Activated T-helper 2 cell treated with anti-CD3 and anti-CD28 coated beads, Interferon-gamma antibody, Interleukin-2, Interleukin-4, amounts not matched to agents 10 μg/mL and 5 μg/mL and 100 μg/mL, durations not matched to agents 14 hours and 24 hours and 36 hours (primary cell): ENCODE measurements at regions not wholly inside any gene's neighbourhood (a gene's known extent, or its start where the extent isn't known, plus 50 kb on each side); places are given as distances from the start of the nearest gene placed in this dataset.

Experiments used
- DNase-seq: peaks from one replicate; pipeline ENCODE4 v3.0.0; 2021; ENCODE audit warnings: low spot score
- H3K27ac Mint-ChIP-seq: one replicate; pipeline ENCODE4 v1.8.0; 2021; ENCODE audit warnings: mixed read lengths
- H3K27me3 Mint-ChIP-seq: one replicate; pipeline ENCODE4 v1.8.0; 2021; ENCODE audit warnings: low read depth, mixed read lengths
- H3K36me3 Mint-ChIP-seq: one replicate; pipeline ENCODE4 v1.8.0; 2021; ENCODE audit warnings: low read depth, mixed read lengths
- H3K4me1 Mint-ChIP-seq: one replicate; pipeline ENCODE4 v1.8.0; 2021; ENCODE audit warnings: low read depth, mixed read lengths
- H3K4me3 Mint-ChIP-seq: one replicate; pipeline ENCODE4 v1.8.0; 2021; ENCODE audit warnings: low read depth, mild to moderate bottlenecking, moderate library complexity, mixed read lengths
- H3K9me3 Mint-ChIP-seq: one replicate; pipeline ENCODE4 v1.8.0; 2021; ENCODE audit warnings: mixed read lengths
- intact Hi-C: fragments of 100-400 bp; cut with micrococcal nuclease; formaldehyde crosslinking; loops from one replicate; pipeline ENCODE4 v1.15.1; 2023

GRCh38 chr10:20998036-20998435 is 100.9 kb upstream of the NEBL start:
- no peak for DNase-seq
- Mint-ChIP-seq H3K27me3 (no peaks in the 10 kb centered on the region), H3K4me3 (no peak overlapping the region), H3K27ac (no peak overlapping the region), H3K9me3 (no peaks in the 10 kb centered on the region), H3K36me3 (no peaks in the 10 kb centered on the region), H3K4me1 (no peaks in the 10 kb centered on the region)
- intact Hi-C loops, result no loop called here

- intact Hi-C loops, result no loop called here
- Mint-ChIP-seq H3K9me3 (no peaks in the 10 kb centered on the region), H3K27ac (no peak overlapping the region), H3K4me3 (no peak overlapping the region), H3K27me3 (no peaks in the 10 kb centered on the region), H3K36me3 (no peaks in the 10 kb centered on the region), H3K4me1 (no peaks in the 10 kb centered on the region)
- no peak for DNase-seq
These were observed 98.2 kb upstream of the NEBL start for GRCh38 chr10:20995123-20995987.

DNA sequence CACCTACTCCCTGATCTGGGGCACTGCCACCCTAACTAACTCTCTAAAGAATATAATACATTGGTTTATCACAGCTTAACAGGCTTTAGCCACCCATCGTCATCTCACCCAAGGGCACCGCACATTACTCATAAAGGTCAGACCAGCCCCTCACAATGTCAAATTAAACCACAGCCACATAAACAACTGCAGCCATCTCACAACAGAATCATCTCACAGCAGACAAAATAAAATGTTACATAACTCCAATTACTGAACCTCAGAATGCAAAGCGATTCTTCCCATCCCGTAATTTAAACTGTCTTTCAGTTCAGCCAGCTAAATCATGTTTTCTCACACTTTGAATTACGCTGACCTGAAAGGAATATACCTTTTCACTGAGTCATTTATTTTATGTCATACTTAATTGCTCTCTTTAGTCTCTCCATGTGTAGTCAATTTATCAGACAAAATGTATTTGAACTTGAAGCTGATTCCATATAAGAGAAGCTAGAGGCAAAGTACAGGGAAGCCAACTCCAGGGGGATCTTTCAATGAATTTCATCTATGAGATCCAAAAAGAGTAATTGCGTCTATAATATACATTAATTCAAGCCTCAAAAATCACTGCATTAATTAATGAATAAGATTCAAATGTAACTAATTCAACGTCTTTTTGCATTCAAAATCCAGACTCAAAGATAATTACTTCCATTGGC is 96.9 kb upstream of the NEBL start:
- H3K9me3 Mint-ChIP-seq, result no peaks in the 10 kb centered on the region
- H3K4me1 Mint-ChIP-seq, result no peaks in the 10 kb centered on the region
- intact Hi-C loops, result no loop called here
- no peaks in the 10 kb centered on the region for H3K27me3 Mint-ChIP-seq
- no peak overlapping the region for H3K4me3 Mint-ChIP-seq
- H3K27ac Mint-ChIP-seq, result no peak overlapping the region
- DNase-seq, result no peak
- no peaks in the 10 kb centered on the region for H3K36me3 Mint-ChIP-seq

- Mint-ChIP-seq H3K27me3 (no peaks in the 10 kb centered on the region), H3K4me1 (no peaks in the 10 kb centered on the region), H3K27ac (no peak overlapping the region), H3K4me3 (no peak overlapping the region), H3K9me3 (no peaks in the 10 kb centered on the region), H3K36me3 (no peaks in the 10 kb centered on the region)
- no peak for DNase-seq
- intact Hi-C loops, result no loop called here
These were observed 96.3 kb upstream of the NEBL start for GRCh38 chr10:20993389-20993788.

- H3K27ac Mint-ChIP-seq, result no peak overlapping the region
- DNase-seq, result no peak
- intact Hi-C loops, result no loop called here
- no peaks in the 10 kb centered on the region for H3K4me1 Mint-ChIP-seq
- no peaks in the 10 kb centered on the region for H3K36me3 Mint-ChIP-seq
- H3K27me3 Mint-ChIP-seq, result no peaks in the 10 kb centered on the region
- no peak overlapping the region for H3K4me3 Mint-ChIP-seq
- no peaks in the 10 kb centered on the region for H3K9me3 Mint-ChIP-seq
These were observed 94.4 kb upstream of the NEBL start for GRCh38 chr10:20991526-20991925.

DNA sequence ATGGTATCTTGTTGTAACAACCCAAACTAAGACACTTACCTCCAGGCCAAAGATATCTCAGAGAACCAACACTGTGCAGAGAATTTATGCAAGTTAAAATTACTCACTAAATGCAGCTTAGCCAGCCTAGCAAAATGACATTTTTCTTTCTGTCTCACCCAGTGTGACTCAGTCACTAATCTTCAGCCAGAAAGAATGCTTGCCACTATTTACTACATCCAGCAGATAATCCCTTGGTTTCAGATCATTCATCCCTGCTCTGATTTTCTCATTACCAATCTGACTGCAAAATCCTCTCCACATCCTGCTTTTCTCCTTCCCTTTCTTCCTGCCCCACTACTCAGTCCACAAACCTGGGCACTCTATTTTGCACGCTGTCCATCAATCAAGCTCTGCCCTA is 93.5 kb upstream of the NEBL start:
- no peaks in the 10 kb centered on the region for H3K36me3 Mint-ChIP-seq

DNA sequence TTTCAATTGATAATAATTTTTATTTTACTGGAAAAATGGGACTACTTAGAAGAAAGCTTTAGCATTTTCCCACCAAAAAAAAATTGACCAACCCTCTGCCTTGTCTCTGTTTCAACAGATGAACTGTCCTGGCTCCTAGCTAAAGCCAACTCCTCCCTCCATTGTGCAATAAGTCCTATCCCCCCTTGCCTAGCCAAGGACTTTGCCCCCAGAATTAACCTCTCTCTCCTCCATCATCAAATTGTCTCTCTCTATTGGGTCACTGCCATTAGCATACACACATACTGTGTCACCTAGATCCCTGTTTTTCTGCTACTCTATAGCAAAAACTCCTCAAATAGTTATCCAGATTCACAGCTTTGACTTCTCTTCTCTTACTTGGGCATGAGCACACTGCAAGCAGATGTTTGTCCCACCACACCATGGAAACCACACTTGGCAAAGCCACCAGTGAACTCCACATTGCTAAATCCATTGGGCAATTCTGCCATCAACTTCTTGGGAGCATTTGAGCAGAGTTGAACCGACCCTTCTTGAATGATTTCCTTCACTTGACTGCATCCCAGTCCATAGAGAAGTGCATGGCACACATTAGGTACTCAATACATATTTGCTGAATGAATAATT is 91.4 kb upstream of the NEBL start:
- no peak for DNase-seq
- Mint-ChIP-seq H3K4me3 (no peak overlapping the region), H3K36me3 (no peaks in the 10 kb centered on the region), H3K27ac (no peak overlapping the region), H3K9me3 (no peaks in the 10 kb centered on the region), H3K4me1 (no peaks in the 10 kb centered on the region), H3K27me3 (no peaks in the 10 kb centered on the region)
- intact Hi-C loops, result no loop called here

More for the DNA sequence above, 93.5 kb upstream of the NEBL start:
- Mint-ChIP-seq H3K27ac (no peak overlapping the region), H3K4me3 (no peak overlapping the region), H3K27me3 (no peaks in the 10 kb centered on the region), H3K4me1 (no peaks in the 10 kb centered on the region), H3K9me3 (no peaks in the 10 kb centered on the region)
- no peak for DNase-seq
- intact Hi-C loops, result no loop called here

DNA sequence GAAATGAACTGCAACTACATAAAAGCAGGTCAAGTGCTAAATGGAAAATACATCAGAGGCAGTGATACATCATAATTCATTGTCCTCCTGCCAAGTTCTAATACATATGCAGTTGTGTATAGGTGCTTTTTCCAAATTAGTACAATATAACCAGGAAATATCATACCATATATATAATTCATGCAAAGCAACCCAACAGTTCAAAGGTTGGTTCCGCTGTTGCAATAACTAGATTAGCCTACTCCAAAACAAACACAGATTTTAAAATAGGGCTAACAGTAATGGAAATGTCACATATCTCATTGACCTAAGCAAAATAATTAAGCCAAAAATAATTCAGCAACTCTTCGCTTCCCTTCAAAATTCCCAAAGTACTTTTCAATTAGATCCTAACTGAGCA is 88.9 kb upstream of the NEBL start:
- no peaks in the 10 kb centered on the region for H3K4me1 Mint-ChIP-seq
- H3K4me3 Mint-ChIP-seq, result no peak overlapping the region
- intact Hi-C loops, result no loop called here
- no peaks in the 10 kb centered on the region for H3K36me3 Mint-ChIP-seq
- H3K27me3 Mint-ChIP-seq, result no peaks in the 10 kb centered on the region
- H3K27ac Mint-ChIP-seq, result no peak overlapping the region
- DNase-seq, result no peak
- H3K9me3 Mint-ChIP-seq, result no peaks in the 10 kb centered on the region

- H3K36me3 Mint-ChIP-seq, result no peaks in the 10 kb centered on the region
- H3K4me3 Mint-ChIP-seq, result no peak overlapping the region
- no peaks in the 10 kb centered on the region for H3K4me1 Mint-ChIP-seq
- DNase-seq, result no peak
- no peaks in the 10 kb centered on the region for H3K9me3 Mint-ChIP-seq
- no peak overlapping the region for H3K27ac Mint-ChIP-seq
- intact Hi-C loops, result no loop called here
- no peaks in the 10 kb centered on the region for H3K27me3 Mint-ChIP-seq
These were observed 87.6 kb upstream of the NEBL start for GRCh38 chr10:20984662-20985061.

GRCh38 chr10:20981419-20981953 is 84.4 kb upstream of the NEBL start:
- Mint-ChIP-seq H3K9me3 (no peaks in the 10 kb centered on the region), H3K36me3 (no peaks in the 10 kb centered on the region), H3K27ac (no peak overlapping the region), H3K4me3 (no peak overlapping the region), H3K27me3 (no peaks in the 10 kb centered on the region), H3K4me1 (no peaks in the 10 kb centered on the region)
- DNase-seq, result no peak
- intact Hi-C loops, result no loop called here

DNA sequence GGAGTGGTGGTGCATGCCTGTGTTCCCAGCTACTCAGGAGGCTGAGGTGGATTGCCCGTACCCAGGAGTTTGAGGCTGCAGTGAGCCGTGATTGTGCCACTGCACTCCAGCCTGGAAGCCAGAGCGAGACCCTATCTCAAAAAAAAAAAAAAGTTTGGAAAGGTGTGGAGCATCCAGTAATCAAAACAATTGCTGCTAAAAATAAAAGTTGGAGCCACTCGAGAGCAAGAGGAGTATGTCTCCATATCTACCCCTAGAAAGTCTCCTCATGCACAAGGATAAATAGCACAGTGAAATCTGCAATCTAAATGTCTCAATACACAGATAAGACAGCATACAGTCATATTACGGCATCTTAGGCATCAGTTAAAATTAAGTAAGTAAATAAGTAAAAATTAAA is 81.5 kb upstream of the NEBL start:
- H3K27me3 Mint-ChIP-seq, result no peaks in the 10 kb centered on the region
- H3K27ac Mint-ChIP-seq, result no peak overlapping the region
- no peak overlapping the region for H3K4me3 Mint-ChIP-seq
- no peaks in the 10 kb centered on the region for H3K4me1 Mint-ChIP-seq
- no peak for DNase-seq
- intact Hi-C loops, result no loop called here
- H3K36me3 Mint-ChIP-seq, result no peaks in the 10 kb centered on the region
- no peaks in the 10 kb centered on the region for H3K9me3 Mint-ChIP-seq

- H3K36me3 Mint-ChIP-seq, result no peaks in the 10 kb centered on the region
- intact Hi-C loops, result no loop called here
- H3K27ac Mint-ChIP-seq, result no peak overlapping the region
- H3K4me3 Mint-ChIP-seq, result no peak overlapping the region
- H3K27me3 Mint-ChIP-seq, result no peaks in the 10 kb centered on the region
- no peaks in the 10 kb centered on the region for H3K4me1 Mint-ChIP-seq
- no peak for DNase-seq
- H3K9me3 Mint-ChIP-seq, result no peaks in the 10 kb centered on the region
These were observed 80.2 kb upstream of the NEBL start for GRCh38 chr10:20977300-20977699.

DNA sequence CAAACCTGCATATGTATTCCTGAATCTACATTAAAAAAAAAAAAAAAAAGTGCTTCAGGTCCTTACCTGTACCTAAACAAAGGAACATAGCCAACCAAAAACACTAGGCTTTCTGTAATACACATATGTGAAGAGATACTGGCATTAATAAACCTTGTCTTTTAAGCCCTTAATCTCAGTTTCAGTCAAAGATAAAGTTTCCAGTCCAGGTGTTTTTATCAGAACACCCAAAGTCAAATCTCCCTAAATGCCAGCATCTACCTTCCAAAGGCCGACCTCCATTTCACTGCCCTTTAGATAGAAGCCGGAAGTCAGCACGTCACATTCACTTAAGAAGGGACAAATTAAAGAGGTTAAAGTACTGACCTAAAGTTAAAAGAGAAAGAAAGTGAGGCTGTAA is 79.8 kb upstream of the NEBL start:
- DNase-seq, result no peak
- Mint-ChIP-seq H3K36me3 (no peaks in the 10 kb centered on the region), H3K4me1 (no peaks in the 10 kb centered on the region), H3K9me3 (no peaks in the 10 kb centered on the region), H3K27me3 (no peaks in the 10 kb centered on the region), H3K4me3 (no peak overlapping the region), H3K27ac (no peak overlapping the region)
- intact Hi-C loops, result no loop called here
